Lung (tissue), 11 donors: ENCODE measurements at regions not wholly inside any gene's neighbourhood (a gene's known extent, or its start where the extent isn't known, plus 50 kb on each side); places are given as distances from the start of the nearest gene placed in this dataset.
"Not testable (repeated sequence)": the region's sequence is repeated elsewhere in the genome, so short reads cannot be mapped to it uniquely, and the experiment has no call there.

Source experiments
- ATAC-seq: fragments of 200-7000 bp; cut with Tn5 transposase; one replicate; pipeline ENCODE4 v1.9.1; 2020; ENCODE audit warnings: moderate number of reproducible peaks; ENCODE audit not compliant: insufficient read depth, low FRiP score
- DNase-seq, 3 donors: peaks; one replicate each; pipeline ENCODE4 v3.0.0-alpha.2; 2013 to 2017
- H3K27ac ChIP-seq, 2 donors: one replicate each; pipeline ENCODE4 v1.5.1; 2013; ENCODE audit warnings: mild to moderate bottlenecking in 2 of 2, moderate library complexity in 2 of 2, control low read depth in 1 of 2, inconsistent platforms in 1 of 2, low read depth in 1 of 2, low read length in 1 of 2
- H3K27me3 ChIP-seq, 3 donors: one replicate each; pipeline ENCODE4 v1.5.1; 2013; ENCODE audit warnings: low read length in 2 of 3; ENCODE audit not compliant: control insufficient read depth in 3 of 3, insufficient read depth in 3 of 3
- H3K36me3 ChIP-seq, 4 donors: one replicate each; pipeline ENCODE4 v1.5.1; 2013; ENCODE audit warnings: low read length in 4 of 4, mild to moderate bottlenecking in 1 of 4, moderate library complexity in 1 of 4; ENCODE audit not compliant: control insufficient read depth in 4 of 4, insufficient read depth in 4 of 4
- H3K4me1 ChIP-seq, 5 donors: one replicate each; pipeline ENCODE4 v1.5.1; 2013; ENCODE audit warnings: low read length in 5 of 5, mild to moderate bottlenecking in 2 of 5, moderate library complexity in 1 of 5; ENCODE audit not compliant: control insufficient read depth in 5 of 5, insufficient read depth in 5 of 5
- H3K4me3 ChIP-seq: one replicate; pipeline ENCODE4 v1.5.1; 2013; ENCODE audit warnings: mild to moderate bottlenecking, control low read depth, moderate library complexity
- H3K9ac ChIP-seq, 2 donors: one replicate each; pipeline ENCODE4 v1.5.1; 2013; ENCODE audit warnings: low read length in 2 of 2, control low read depth in 1 of 2; ENCODE audit not compliant: insufficient read depth in 1 of 2
- H3K9me3 ChIP-seq, 4 donors: one replicate each; pipeline ENCODE4 v1.5.1; 2013; ENCODE audit warnings: low read length in 3 of 4, mild to moderate bottlenecking in 1 of 4, moderate library complexity in 1 of 4; ENCODE audit not compliant: control insufficient read depth in 4 of 4, insufficient read depth in 3 of 4
- WGBS, 2 donors: extraction: QIAGEN DNeasy Blood & Tissue Kit; methylation state at CpG; one replicate each; pipeline ENCODE4 v1.1.7; 2013; 5-methylcytosine and 5-hydroxymethylcytosine counted together
- TF ChIP-seq, protein P1 (sequence below): IDR thresholded peaks from 2 replicates; pipeline ENCODE4 v1.5.1; 2012; ENCODE audit warnings: mild to moderate bottlenecking; ENCODE audit errors: control extremely low read depth, extremely low read depth
- donor health status: control.
- donor health status: control.
- donor health status: Bipolar disorder and iron deficiency.
- donor health status: healthy.
- donor health status: DM: yes; HTN: yes; CAD: no.

DNA sequence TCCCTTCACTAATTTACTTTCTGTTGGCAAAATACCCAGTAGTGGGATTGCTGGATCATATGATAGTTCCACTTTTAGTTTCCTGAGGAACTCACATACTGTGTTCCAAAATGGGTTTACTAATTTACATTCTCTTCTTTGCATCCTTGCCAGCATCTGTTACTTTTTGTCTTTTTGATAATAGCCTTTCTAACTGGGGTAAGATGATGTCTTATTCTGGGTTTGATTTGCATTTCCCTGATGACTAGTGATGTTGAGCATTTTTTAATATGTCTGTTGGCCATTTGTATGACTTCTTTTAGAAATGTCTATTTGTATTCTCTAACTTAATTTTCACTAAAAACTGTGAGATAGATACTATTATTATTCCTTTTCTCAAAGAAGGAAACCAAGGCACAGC, 411.7 kb downstream of the SOCS6 start:
- H3K36me3 ChIP-seq, result no peaks in the 10 kb centered on the region
- TF ChIP-seq, protein P1, sequence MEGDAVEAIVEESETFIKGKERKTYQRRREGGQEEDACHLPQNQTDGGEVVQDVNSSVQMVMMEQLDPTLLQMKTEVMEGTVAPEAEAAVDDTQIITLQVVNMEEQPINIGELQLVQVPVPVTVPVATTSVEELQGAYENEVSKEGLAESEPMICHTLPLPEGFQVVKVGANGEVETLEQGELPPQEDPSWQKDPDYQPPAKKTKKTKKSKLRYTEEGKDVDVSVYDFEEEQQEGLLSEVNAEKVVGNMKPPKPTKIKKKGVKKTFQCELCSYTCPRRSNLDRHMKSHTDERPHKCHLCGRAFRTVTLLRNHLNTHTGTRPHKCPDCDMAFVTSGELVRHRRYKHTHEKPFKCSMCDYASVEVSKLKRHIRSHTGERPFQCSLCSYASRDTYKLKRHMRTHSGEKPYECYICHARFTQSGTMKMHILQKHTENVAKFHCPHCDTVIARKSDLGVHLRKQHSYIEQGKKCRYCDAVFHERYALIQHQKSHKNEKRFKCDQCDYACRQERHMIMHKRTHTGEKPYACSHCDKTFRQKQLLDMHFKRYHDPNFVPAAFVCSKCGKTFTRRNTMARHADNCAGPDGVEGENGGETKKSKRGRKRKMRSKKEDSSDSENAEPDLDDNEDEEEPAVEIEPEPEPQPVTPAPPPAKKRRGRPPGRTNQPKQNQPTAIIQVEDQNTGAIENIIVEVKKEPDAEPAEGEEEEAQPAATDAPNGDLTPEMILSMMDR, result no peak

DNA sequence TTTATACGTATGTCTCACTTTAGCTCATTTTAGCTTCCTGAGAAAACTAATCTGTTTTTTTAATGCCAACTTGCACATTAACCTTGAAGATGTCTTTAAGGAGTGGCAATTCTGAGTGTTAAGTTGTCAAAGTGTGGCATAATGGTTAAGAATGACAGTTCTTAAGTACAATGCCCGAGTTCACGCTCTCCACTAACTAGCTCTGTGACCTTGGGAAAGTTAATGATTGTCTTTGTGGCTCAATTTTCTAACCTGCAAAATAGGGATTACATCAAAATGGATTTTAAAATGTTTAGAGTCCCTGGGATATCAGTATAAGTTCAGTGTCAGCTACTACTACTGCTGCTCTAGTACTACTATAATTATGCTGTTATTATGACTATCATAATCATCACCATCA, 409.7 kb downstream of the SOCS6 start:
- WGBS, 2 donors, result 88 to 89% methylated on average over 3 of the region's 3 CpGs
- Histone ChIP-seq H3K9ac (no peak overlapping the region), H3K4me1 (no peaks in the 10 kb centered on the region)

More for the DNA sequence above, 411.7 kb downstream of the SOCS6 start:
- Histone ChIP-seq H3K4me1 (no peaks in the 10 kb centered on the region), H3K9me3 (peaks cover 0 to 2% (median 0%) of the 10 kb centered on the region in 4 donors), H3K27me3 (no peaks in the 10 kb centered on the region), H3K4me3 (no peak overlapping the region), H3K9ac (no peak overlapping the region), H3K27ac (no peak overlapping the region)
- ATAC-seq (no peak), DNase-seq (no peak)

DNA sequence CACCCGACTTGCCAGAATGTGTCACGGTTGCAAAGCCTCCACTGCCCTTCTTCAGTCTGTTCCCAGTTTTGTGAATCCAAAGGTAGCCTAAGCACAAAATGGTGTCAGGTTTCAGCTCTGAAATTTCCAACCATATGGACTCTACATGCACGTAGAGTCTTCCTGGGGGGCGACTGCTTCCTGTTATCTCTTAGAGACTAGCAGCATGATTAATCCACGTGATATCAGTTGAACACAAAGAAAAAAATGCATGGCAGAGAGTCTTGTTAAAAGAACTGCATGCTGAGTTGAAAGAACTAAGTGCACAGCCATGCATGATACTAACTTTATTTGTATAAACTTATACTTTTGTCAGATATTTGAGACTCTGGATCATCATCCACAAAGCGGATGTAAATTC, 404.4 kb downstream of the SOCS6 start:
- Histone ChIP-seq H3K27me3 (no peaks in the 10 kb centered on the region), H3K27ac (no peak overlapping the region), H3K9ac (no peak overlapping the region), H3K36me3 (no peaks in the 10 kb centered on the region), H3K9me3 (peaks cover 0 to 2% (median 0%) of the 10 kb centered on the region in 4 donors), H3K4me1 (no peaks in the 10 kb centered on the region), H3K4me3 (no peak overlapping the region)
- WGBS, 2 donors, result 46 to 68% methylated on average over 6 of the region's 6 CpGs
- DNase-seq, result peak in 1 of 3 donors; percentile 5
- no peak for ATAC-seq
- TF ChIP-seq, protein P1, result no peak

More for the DNA sequence above, 409.7 kb downstream of the SOCS6 start:
- H3K36me3 ChIP-seq, result no peaks in the 10 kb centered on the region
- no peak overlapping the region for H3K4me3 ChIP-seq
- peaks cover 0 to 2% (median 0%) of the 10 kb centered on the region in 4 donors for H3K9me3 ChIP-seq
- DNase-seq (no peak), ATAC-seq (no peak)
- TF ChIP-seq, protein P1, result no peak
- no peaks in the 10 kb centered on the region for H3K27me3 ChIP-seq
- H3K27ac ChIP-seq, result no peak overlapping the region

DNA sequence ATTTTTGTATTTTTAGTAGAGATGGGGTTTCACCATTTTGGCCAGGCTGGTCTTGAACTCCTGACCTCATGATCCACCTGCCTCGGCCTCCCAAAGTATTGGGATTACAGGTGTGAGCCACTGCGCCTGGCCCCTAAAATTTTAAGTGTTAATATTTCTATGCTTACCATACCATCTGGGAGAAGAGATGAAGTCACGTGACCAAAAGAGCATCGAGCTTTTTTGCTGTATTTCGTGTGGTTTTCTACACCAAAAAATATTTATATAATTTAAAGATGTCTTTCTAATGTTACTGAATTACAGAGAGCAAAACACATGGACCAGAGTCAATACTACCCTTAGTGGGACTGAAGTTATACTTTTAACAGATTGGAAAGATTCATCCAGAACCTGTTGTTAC, 400.9 kb downstream of the SOCS6 start:
- not testable (repeated sequence) for DNase-seq, H3K27me3 ChIP-seq, H3K27ac ChIP-seq, H3K4me3 ChIP-seq, H3K4me1 ChIP-seq, H3K36me3 ChIP-seq, ATAC-seq, H3K9ac ChIP-seq, H3K9me3 ChIP-seq
- WGBS, 2 donors, result 83 to 89% methylated on average over 5 of the region's 5 CpGs
